Lower lobe of right lung (tissue), 2 donors: ENCODE measurements at regions not wholly inside any gene's neighbourhood (a gene's known extent, or its start where the extent isn't known, plus 50 kb on each side); places are given as distances from the start of the nearest gene placed in this dataset.
A peak's percentile ranks its signal among the peaks of the same experiment; 100 is the strongest.
"Not testable (repeated sequence)": the region's sequence is repeated elsewhere in the genome, so short reads cannot be mapped to it uniquely, and the experiment has no call there.

Experiments
- ATAC-seq, 2 donors: fragments of 200-7000 bp; cut with Tn5 transposase; one replicate each; pipeline ENCODE4 v1.9.1; 2020 to 2022; ENCODE audit warnings: mild to moderate bottlenecking in 2 of 2, moderate library complexity in 2 of 2
- DNase-seq: peaks from one replicate; pipeline ENCODE4 v3.0.0-alpha.2; 2020
- H3K27ac ChIP-seq: fragments of 200-600 bp; one replicate; pipeline ENCODE4 v1.8.0; 2022
- H3K27me3 ChIP-seq: fragments of 200-600 bp; one replicate; pipeline ENCODE4 v1.8.0; 2022; ENCODE audit warnings: low read depth
- H3K36me3 ChIP-seq: fragments of 200-600 bp; one replicate; pipeline ENCODE4 v1.8.0; 2022; ENCODE audit warnings: mild to moderate bottlenecking
- H3K4me1 ChIP-seq: fragments of 200-600 bp; one replicate; pipeline ENCODE4 v1.8.0; 2022
- H3K4me3 ChIP-seq: fragments of 200-600 bp; one replicate; pipeline ENCODE4 v1.8.0; 2022; ENCODE audit warnings: mild to moderate bottlenecking
- H3K9me3 ChIP-seq: fragments of 200-600 bp; one replicate; pipeline ENCODE4 v1.8.0; 2022
- intact Hi-C: fragments of 100-400 bp; cut with DNase I; formaldehyde crosslinking; loops from one replicate; pipeline ENCODE4 v1.11.0; 2022
- TF ChIP-seq, protein P1 (sequence below): fragments of 200-600 bp; IDR thresholded peaks from one replicate; pipeline ENCODE4 v1.8.0; 2022; ENCODE audit warnings: antibody characterized with exemption, mild to moderate bottlenecking
- donor health status: DM: no; HTN: yes; CAD: no; lungs with severe emphysema.

DNA sequence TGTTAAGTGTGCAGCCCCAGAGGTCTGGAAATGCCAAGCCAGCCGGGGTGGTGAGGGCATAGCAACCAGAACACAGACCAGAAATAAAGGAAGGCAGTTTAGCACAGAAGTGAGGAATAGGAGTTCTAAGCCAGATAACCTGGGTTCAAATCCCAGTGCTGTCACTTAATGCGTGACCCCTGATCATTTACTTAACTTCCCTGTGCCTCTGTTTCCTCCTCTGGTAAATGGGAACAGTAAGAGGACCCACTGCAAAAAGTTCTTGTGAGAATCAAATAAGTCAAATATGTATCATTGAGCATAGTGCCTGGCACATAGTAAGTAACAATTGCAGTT lies 125.2 kb upstream of the ARHGEF3 start:
- ATAC-seq = no peak
- Histone ChIP-seq H3K36me3 (no peaks in the 10 kb centered on the region), H3K4me3 (no peak overlapping the region), H3K27ac (peak overlapping the region; percentile 59), H3K4me1 (peaks cover 79% of the 10 kb centered on the region), H3K9me3 (no peaks in the 10 kb centered on the region), H3K27me3 (no peaks in the 10 kb centered on the region)
- DNase-seq = no peak
- TF ChIP-seq, protein P1, sequence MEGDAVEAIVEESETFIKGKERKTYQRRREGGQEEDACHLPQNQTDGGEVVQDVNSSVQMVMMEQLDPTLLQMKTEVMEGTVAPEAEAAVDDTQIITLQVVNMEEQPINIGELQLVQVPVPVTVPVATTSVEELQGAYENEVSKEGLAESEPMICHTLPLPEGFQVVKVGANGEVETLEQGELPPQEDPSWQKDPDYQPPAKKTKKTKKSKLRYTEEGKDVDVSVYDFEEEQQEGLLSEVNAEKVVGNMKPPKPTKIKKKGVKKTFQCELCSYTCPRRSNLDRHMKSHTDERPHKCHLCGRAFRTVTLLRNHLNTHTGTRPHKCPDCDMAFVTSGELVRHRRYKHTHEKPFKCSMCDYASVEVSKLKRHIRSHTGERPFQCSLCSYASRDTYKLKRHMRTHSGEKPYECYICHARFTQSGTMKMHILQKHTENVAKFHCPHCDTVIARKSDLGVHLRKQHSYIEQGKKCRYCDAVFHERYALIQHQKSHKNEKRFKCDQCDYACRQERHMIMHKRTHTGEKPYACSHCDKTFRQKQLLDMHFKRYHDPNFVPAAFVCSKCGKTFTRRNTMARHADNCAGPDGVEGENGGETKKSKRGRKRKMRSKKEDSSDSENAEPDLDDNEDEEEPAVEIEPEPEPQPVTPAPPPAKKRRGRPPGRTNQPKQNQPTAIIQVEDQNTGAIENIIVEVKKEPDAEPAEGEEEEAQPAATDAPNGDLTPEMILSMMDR = no peak
- intact Hi-C loops = no loop called here

DNA sequence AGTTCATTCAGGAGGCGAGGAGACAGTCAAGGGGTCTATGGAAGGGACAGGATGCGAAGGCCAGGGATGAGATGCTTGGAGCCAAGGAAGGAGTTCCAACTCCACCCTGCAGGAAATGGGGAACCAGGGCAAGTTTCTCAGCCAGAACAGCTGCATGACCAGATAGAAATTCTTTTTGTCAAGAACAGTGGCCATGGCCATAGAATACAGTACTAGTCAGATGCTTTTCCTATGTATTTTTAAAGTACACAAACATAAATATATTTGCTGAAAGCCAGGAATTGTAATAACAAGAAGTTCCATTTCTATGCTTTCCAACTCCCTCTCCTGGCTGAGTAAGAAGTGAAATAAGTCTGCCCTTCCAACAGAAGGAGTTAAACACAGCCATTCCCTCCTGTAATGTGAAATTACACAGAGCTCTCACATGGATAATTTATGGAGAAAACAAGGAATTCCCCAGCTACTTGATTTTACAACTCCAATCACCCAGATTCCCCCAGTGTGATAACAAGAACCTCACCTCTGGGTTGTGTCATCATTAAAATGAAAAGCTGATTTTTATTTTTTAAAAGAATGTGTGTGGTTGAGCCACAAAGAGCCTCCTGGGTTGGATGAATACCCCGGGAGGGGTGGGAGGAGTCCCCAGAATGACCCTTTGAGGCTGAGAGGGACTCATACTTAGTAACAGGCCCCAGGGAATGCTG lies 124.6 kb upstream of the ARHGEF3 start:
- Histone ChIP-seq H3K27me3 (no peaks in the 10 kb centered on the region), H3K4me1 (peaks cover 84% of the 10 kb centered on the region), H3K27ac (peak overlapping the region; percentile 59), H3K4me3 (no peak overlapping the region), H3K36me3 (no peaks in the 10 kb centered on the region), H3K9me3 (no peaks in the 10 kb centered on the region)
- DNase-seq (no peak), ATAC-seq (no peak)
- TF ChIP-seq, protein P1 = no peak
- intact Hi-C loops = no loop called here

DNA sequence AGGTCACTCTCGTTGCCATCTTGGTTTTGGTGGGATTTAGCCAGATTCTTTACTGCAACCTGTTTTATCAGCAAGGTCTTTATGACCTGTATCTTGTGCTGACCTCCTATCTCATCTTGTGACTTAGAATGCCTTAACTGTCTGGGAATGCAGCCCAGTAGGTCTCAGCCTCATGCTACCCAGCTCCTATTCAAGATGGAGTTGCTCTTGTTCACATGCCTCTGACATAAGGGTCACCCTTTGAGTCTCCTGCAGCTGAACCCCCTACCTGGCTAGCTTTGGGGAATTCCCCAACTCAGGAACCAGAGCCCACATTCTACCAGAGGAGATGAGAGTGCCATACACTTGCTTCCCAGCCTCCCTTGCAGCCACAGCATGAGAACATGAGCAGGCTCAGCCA lies 123.0 kb upstream of the ARHGEF3 start:
- H3K9me3 ChIP-seq, H3K4me3 ChIP-seq, DNase-seq, H3K27me3 ChIP-seq, ATAC-seq, intact Hi-C loops, H3K36me3 ChIP-seq: not testable (repeated sequence)
- H3K4me1 ChIP-seq = peaks cover 76% of the 10 kb centered on the region
- H3K27ac ChIP-seq = peak overlapping the region; percentile 54

DNA sequence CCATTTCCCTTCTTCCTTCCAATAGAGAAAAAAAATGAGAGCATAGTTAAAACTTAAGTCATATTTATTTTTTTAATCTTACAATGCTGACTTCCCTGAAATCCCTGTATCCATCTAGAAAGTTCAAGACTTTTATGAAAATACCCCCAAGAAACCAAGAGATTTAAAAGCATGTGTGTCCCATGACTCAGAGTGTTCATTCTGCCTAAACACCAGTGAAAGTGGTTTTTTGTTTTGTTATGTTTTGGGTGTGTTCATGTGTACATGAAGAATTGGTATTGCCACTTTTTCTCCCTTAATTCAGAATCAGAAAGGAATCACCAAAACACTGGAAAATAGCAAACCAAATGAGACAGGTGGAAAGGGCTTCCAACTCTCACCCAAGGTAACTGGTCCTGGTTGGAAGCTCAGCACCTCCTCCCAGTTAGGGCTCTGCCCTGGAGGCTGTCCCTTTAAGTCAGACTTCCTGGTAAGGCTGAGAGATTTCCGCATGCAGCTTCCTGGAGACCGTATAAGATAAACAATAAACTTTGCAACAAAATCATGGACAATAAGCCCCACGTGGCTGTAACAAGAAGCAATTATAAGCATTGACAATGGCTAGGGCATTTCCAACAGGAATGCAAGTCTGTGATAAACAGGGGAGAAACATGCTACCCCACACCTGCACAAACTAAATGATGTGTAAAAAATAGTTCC lies 121.9 kb upstream of the ARHGEF3 start:
- Histone ChIP-seq H3K9me3 (no peaks in the 10 kb centered on the region), H3K4me3 (no peak overlapping the region), H3K4me1 (peaks cover 73% of the 10 kb centered on the region), H3K36me3 (no peaks in the 10 kb centered on the region), H3K27me3 (no peaks in the 10 kb centered on the region), H3K27ac (peak overlapping the region; percentile 54)
- no peak for DNase-seq
- intact Hi-C loops = no loop called here
- TF ChIP-seq, protein P1 = no peak
- peak; percentile 83 to 84 for ATAC-seq

DNA sequence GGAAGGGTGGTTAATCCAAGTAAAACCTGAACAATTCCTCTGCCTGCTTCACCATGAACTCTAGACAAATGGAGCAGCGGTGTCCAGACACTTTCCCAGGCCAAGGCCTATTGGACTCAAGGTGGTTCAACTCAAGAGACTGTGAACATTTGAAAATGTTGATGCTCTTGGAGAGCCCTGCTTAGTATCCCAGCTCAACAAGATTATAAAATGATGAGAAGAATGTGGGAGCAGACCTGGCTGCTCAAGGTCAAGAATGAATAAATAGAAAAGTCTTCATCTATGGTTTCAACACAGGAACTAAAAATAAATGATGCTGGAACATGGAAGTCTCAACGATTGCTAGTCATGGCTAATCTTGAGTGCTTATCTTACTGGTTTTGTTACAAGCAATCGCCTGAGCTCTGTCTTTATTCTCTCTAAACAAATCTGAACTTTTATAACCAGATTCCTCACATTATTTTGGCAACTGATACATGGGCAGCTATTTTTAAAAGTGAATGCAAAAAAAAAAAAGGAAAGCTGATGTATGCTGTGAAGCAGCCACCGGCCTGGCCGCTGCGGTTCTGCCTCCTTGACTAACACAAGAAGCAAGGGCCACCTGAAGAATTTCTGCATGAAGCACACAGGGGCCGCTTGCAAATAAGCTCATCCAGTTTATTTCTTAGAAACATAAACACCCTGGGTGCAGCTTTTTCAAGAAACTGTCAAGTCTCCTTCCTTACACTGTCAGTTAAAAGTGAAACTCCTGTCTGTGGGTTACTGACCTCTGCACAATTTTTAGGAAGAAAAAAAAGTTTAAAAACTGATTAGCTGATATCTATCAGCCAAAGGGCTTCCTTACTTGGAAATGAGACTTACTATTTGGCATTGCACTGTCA lies 120.1 kb upstream of the ARHGEF3 start:
- ATAC-seq (no peak), DNase-seq (no peak)
- Histone ChIP-seq H3K4me1 (peaks cover 74% of the 10 kb centered on the region), H3K27ac (peak overlapping the region; percentile 54), H3K4me3 (peak overlapping the region; percentile 14), H3K36me3 (no peaks in the 10 kb centered on the region), H3K27me3 (no peaks in the 10 kb centered on the region), H3K9me3 (no peaks in the 10 kb centered on the region)
- TF ChIP-seq, protein P1 = no peak
- intact Hi-C loops = no loop called here
